ENCODE measurements at regions not wholly inside any gene's neighbourhood (a gene's known extent, or its start where the extent isn't known, plus 50 kb on each side); places are given as distances from the start of the nearest gene placed in this dataset.
A peak's percentile ranks its signal among the peaks of the same experiment; 100 is the strongest.

GRCh38 chr2:180319586-180320405, 312.7 kb upstream of the CWC22 start:
- TF ChIP-seq SPI1 (IDR thresholded peaks at IDR 0.05; ENCODE audit: low read depth, low read length): peak; percentile 33; the same call in 1 of the 2 replicates
- TF ChIP-seq POLR2AphosphoS5 (IDR thresholded peaks at IDR 0.05; ENCODE audit: low read depth, low read length): no peak
- FAIRE-seq: no peak

GRCh38 chr2:180314086-180314485, 307.0 kb upstream of the CWC22 start:
- no peak for DNase-seq (ENCODE audit: insufficient read length, low spot score)
- no peak for FAIRE-seq
- no peak for TF ChIP-seq TAF1 (IDR thresholded peaks at IDR 0.05; ENCODE audit: low read depth, low read length)
- no peak for TF ChIP-seq SPI1 (IDR thresholded peaks at IDR 0.05; ENCODE audit: low read depth, low read length)
- TF ChIP-seq POU2F2 (IDR thresholded peaks at IDR 0.05; ENCODE audit: low read depth, low read length): no peak
- TF ChIP-seq POLR2AphosphoS5 (IDR thresholded peaks at IDR 0.05; ENCODE audit: low read depth, low read length): no peak
- TF ChIP-seq PAX5 (IDR thresholded peaks at IDR 0.05; ENCODE audit: insufficient read depth, low read length, severe bottlenecking): no peak

More at GRCh38 chr2:180319586-180320405, 312.7 kb upstream of the CWC22 start:
- no peak for DNase-seq (ENCODE audit: insufficient read length, low spot score)

GRCh38 chr2:180312542-180312941, 305.4 kb upstream of the CWC22 start:
- FAIRE-seq (no peak), DNase-seq (ENCODE audit: insufficient read length, low spot score) (no peak)
- TF ChIP-seq TAF1 (IDR thresholded peaks at IDR 0.05; ENCODE audit: low read depth, low read length): no peak
- TF ChIP-seq PAX5 (IDR thresholded peaks at IDR 0.05; ENCODE audit: insufficient read depth, low read length, severe bottlenecking): no peak
- no peak for TF ChIP-seq POLR2AphosphoS5 (IDR thresholded peaks at IDR 0.05; ENCODE audit: low read depth, low read length)
- TF ChIP-seq POU2F2 (IDR thresholded peaks at IDR 0.05; ENCODE audit: low read depth, low read length): no peak
- TF ChIP-seq POLR2A (IDR thresholded peaks at IDR 0.05; ENCODE audit: low read depth, low read length): no peak
- no peak for TF ChIP-seq SPI1 (IDR thresholded peaks at IDR 0.05; ENCODE audit: low read depth, low read length)

GRCh38 chr2:180307096-180307495, 300.0 kb upstream of the CWC22 start:
- DNase-seq (ENCODE audit: insufficient read length, low spot score) (no peak), FAIRE-seq (no peak)
- TF ChIP-seq POU2F2 (IDR thresholded peaks at IDR 0.05; ENCODE audit: low read depth, low read length) (no peak), POLR2A (IDR thresholded peaks at IDR 0.05; ENCODE audit: low read depth, low read length) (no peak), PAX5 (IDR thresholded peaks at IDR 0.05; ENCODE audit: insufficient read depth, low read length, severe bottlenecking) (no peak), TAF1 (IDR thresholded peaks at IDR 0.05; ENCODE audit: low read depth, low read length) (no peak), POLR2AphosphoS5 (IDR thresholded peaks at IDR 0.05; ENCODE audit: low read depth, low read length) (no peak), SPI1 (IDR thresholded peaks at IDR 0.05; ENCODE audit: low read depth, low read length) (no peak)

GRCh38 chr2:180306346-180306745, 299.2 kb upstream of the CWC22 start:
- no peak for DNase-seq (ENCODE audit: insufficient read length, low spot score)
- FAIRE-seq: no peak
- TF ChIP-seq POLR2AphosphoS5 (IDR thresholded peaks at IDR 0.05; ENCODE audit: low read depth, low read length) (no peak), POU2F2 (IDR thresholded peaks at IDR 0.05; ENCODE audit: low read depth, low read length) (no peak), SPI1 (IDR thresholded peaks at IDR 0.05; ENCODE audit: low read depth, low read length) (no peak), POLR2A (IDR thresholded peaks at IDR 0.05; ENCODE audit: low read depth, low read length) (no peak), TAF1 (IDR thresholded peaks at IDR 0.05; ENCODE audit: low read depth, low read length) (no peak), PAX5 (IDR thresholded peaks at IDR 0.05; ENCODE audit: insufficient read depth, low read length, severe bottlenecking) (no peak)

- no peak for FAIRE-seq
These were observed 284.7 kb upstream of the CWC22 start for GRCh38 chr2:180291552-180292421.

GRCh38 chr2:180291060-180291459, 284.0 kb upstream of the CWC22 start:
- no peak for TF ChIP-seq TAF1 (IDR thresholded peaks at IDR 0.05; ENCODE audit: low read depth, low read length)
- no peak for TF ChIP-seq POLR2AphosphoS5 (IDR thresholded peaks at IDR 0.05; ENCODE audit: low read depth, low read length)
- no peak for TF ChIP-seq PAX5 (IDR thresholded peaks at IDR 0.05; ENCODE audit: insufficient read depth, low read length, severe bottlenecking)
- no peak for TF ChIP-seq POU2F2 (IDR thresholded peaks at IDR 0.05; ENCODE audit: low read depth, low read length)
- TF ChIP-seq SPI1 (IDR thresholded peaks at IDR 0.05; ENCODE audit: low read depth, low read length): no peak
- no peak for TF ChIP-seq POLR2A (IDR thresholded peaks at IDR 0.05; ENCODE audit: low read depth, low read length)
- FAIRE-seq (no peak), DNase-seq (ENCODE audit: insufficient read length, low spot score) (no peak)

More at GRCh38 chr2:180291552-180292421, 284.7 kb upstream of the CWC22 start:
- TF ChIP-seq POLR2AphosphoS5 (IDR thresholded peaks at IDR 0.05; ENCODE audit: low read depth, low read length) (no peak), TAF1 (IDR thresholded peaks at IDR 0.05; ENCODE audit: low read depth, low read length) (no peak), PAX5 (IDR thresholded peaks at IDR 0.05; ENCODE audit: insufficient read depth, low read length, severe bottlenecking) (no peak), SPI1 (IDR thresholded peaks at IDR 0.05; ENCODE audit: low read depth, low read length) (no peak), POU2F2 (IDR thresholded peaks at IDR 0.05; ENCODE audit: low read depth, low read length) (no peak), POLR2A (IDR thresholded peaks at IDR 0.05; ENCODE audit: low read depth, low read length) (no peak)
- DNase-seq (ENCODE audit: insufficient read length, low spot score): no peak

GRCh38 chr2:180289627-180290026, 282.5 kb upstream of the CWC22 start:
- no peak for TF ChIP-seq SPI1 (IDR thresholded peaks at IDR 0.05; ENCODE audit: low read depth, low read length)
- no peak for TF ChIP-seq POU2F2 (IDR thresholded peaks at IDR 0.05; ENCODE audit: low read depth, low read length)
- no peak for TF ChIP-seq POLR2AphosphoS5 (IDR thresholded peaks at IDR 0.05; ENCODE audit: low read depth, low read length)
- TF ChIP-seq POLR2A (IDR thresholded peaks at IDR 0.05; ENCODE audit: low read depth, low read length): no peak
- TF ChIP-seq PAX5 (IDR thresholded peaks at IDR 0.05; ENCODE audit: insufficient read depth, low read length, severe bottlenecking): no peak
- TF ChIP-seq TAF1 (IDR thresholded peaks at IDR 0.05; ENCODE audit: low read depth, low read length): no peak
- FAIRE-seq (no peak), DNase-seq (ENCODE audit: insufficient read length, low spot score) (no peak)

GRCh38 chr2:180279581-180279980, 272.5 kb upstream of the CWC22 start:
- FAIRE-seq (no peak), DNase-seq (ENCODE audit: insufficient read length, low spot score) (no peak)
- TF ChIP-seq TAF1 (IDR thresholded peaks at IDR 0.05; ENCODE audit: low read depth, low read length) (no peak), SPI1 (IDR thresholded peaks at IDR 0.05; ENCODE audit: low read depth, low read length) (no peak), POLR2A (IDR thresholded peaks at IDR 0.05; ENCODE audit: low read depth, low read length) (no peak), POLR2AphosphoS5 (IDR thresholded peaks at IDR 0.05; ENCODE audit: low read depth, low read length) (no peak), PAX5 (IDR thresholded peaks at IDR 0.05; ENCODE audit: insufficient read depth, low read length, severe bottlenecking) (no peak), POU2F2 (IDR thresholded peaks at IDR 0.05; ENCODE audit: low read depth, low read length) (no peak)
